ENCODE measurements at regions not wholly inside any gene's neighbourhood (a gene's known extent, or its start where the extent isn't known, plus 50 kb on each side); places are given as distances from the start of the nearest gene placed in this dataset.

- no peaks in the 10 kb centered on the region for H3K9me1 ChIP-seq (replicated peaks; ENCODE audit: control insufficient read depth, extremely low read depth, insufficient read depth, low read length)
- H3K9me3 ChIP-seq (replicated peaks; ENCODE audit: control insufficient read depth, insufficient read depth, low read length): no peaks in the 10 kb centered on the region
- H4K20me1 ChIP-seq (replicated peaks; ENCODE audit: control insufficient read depth, extremely low read depth, insufficient read depth, low read length): no peaks in the 10 kb centered on the region
- no peak overlapping the region for H3K4me2 ChIP-seq (ENCODE audit: insufficient read depth, low read length)
- POLR2A ChIA-PET: no interaction called here
- no peaks in the 10 kb centered on the region for H3K79me2 ChIP-seq (ENCODE audit: control insufficient read depth, insufficient read depth, low read length)
- DNase-seq (ENCODE audit: low read depth, low spot score) (peak; percentile 47), FAIRE-seq (no peak)
- no peaks in the 10 kb centered on the region for H3K4me1 ChIP-seq (ENCODE audit: control insufficient read depth, extremely low read depth, insufficient read depth, low read length)
- no peaks in the 10 kb centered on the region for H3K36me3 ChIP-seq (ENCODE audit: control insufficient read depth in 2 of 2, extremely low read depth in 1 of 2, insufficient read depth in 2 of 2, low read length in 2 of 2)
- no peak overlapping the region for H3K4me3 ChIP-seq (replicated peaks in 1 of 3; ENCODE audit: insufficient read depth in 1 of 3, low read depth in 1 of 3, low read length in 3 of 3)
- TF ChIP-seq, protein P1, sequence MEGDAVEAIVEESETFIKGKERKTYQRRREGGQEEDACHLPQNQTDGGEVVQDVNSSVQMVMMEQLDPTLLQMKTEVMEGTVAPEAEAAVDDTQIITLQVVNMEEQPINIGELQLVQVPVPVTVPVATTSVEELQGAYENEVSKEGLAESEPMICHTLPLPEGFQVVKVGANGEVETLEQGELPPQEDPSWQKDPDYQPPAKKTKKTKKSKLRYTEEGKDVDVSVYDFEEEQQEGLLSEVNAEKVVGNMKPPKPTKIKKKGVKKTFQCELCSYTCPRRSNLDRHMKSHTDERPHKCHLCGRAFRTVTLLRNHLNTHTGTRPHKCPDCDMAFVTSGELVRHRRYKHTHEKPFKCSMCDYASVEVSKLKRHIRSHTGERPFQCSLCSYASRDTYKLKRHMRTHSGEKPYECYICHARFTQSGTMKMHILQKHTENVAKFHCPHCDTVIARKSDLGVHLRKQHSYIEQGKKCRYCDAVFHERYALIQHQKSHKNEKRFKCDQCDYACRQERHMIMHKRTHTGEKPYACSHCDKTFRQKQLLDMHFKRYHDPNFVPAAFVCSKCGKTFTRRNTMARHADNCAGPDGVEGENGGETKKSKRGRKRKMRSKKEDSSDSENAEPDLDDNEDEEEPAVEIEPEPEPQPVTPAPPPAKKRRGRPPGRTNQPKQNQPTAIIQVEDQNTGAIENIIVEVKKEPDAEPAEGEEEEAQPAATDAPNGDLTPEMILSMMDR (IDR thresholded peaks at IDR 0.05; ENCODE audit: extremely low read depth in 1 of 2, insufficient read depth in 1 of 2, low read depth in 1 of 2, low read length in 2 of 2): peak in 1 of 2 donors; percentile 26
- TF ChIP-seq EZH2 (IDR thresholded peaks at IDR 0.05; ENCODE audit: borderline replicate concordance, low read depth, low read length, severe bottlenecking) (no peak), POLR2AphosphoS5 (IDR thresholded peaks at IDR 0.05; ENCODE audit: insufficient read depth, low read depth, low read length) (no peak), MYC (IDR thresholded peaks at IDR 0.05; ENCODE audit: low read depth, low read length) (no peak)
- intact Hi-C loops (cut with micrococcal nuclease): loop anchor here (1.0 kb wide), 1 partner anchor 121 kb away; no protein-coding TSS in a partner anchor
- H3K27ac ChIP-seq (ENCODE audit: insufficient read depth, low read depth, low read length): no peak overlapping the region
- H3K27me3 ChIP-seq (ENCODE audit: control insufficient read depth in 2 of 2, insufficient read depth in 2 of 2, low read length in 2 of 2): no peaks in the 10 kb centered on the region
- CTCF ChIA-PET: interaction anchor here (1.1 to 2.2 kb wide), 2 partner anchors 121 to 211 kb away, joined by 3 to 13 read pairs; no protein-coding TSS in a partner anchor
- no TSS peak for BruUV-seq (replicated peaks)
- dilution Hi-C loops (cut with MboI; ENCODE audit: extremely low pct_ligation_motif_present, low sequenced_read_pairs): no loop called here
- H2AFZ ChIP-seq (ENCODE audit: low read depth, low read length): no peak overlapping the region
- no peak overlapping the region for H3K9ac ChIP-seq (replicated peaks; ENCODE audit: extremely low read depth, insufficient read depth, low read length)
Measured at GRCh38 chr2:179340678-179341077, 76.0 kb upstream of the SESTD1 start.

DNA sequence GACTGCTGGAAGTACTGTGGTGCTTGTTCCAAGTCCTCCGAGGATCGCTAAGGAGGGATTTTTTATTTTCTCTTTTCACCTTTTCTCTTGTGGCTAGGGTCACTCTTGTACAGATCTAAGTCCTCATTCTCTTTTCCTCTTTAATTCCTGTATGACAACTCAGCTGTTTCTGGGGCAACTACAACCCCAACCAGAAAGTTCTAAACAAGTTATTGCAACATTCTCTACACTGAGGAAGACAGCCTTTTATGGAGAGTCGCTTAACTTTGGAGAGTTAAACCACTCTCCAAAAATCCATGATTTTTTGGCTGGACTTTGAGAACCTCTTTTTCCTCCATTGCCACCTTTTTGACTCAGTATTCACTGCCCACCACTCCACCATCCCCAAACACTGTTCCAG, 74.0 kb upstream of the SESTD1 start:
- Histone ChIP-seq H3K36me3 (ENCODE audit: control insufficient read depth in 2 of 2, extremely low read depth in 1 of 2, insufficient read depth in 2 of 2, low read length in 2 of 2) (no peaks in the 10 kb centered on the region), H3K79me2 (ENCODE audit: control insufficient read depth, insufficient read depth, low read length) (no peaks in the 10 kb centered on the region), H3K4me2 (ENCODE audit: insufficient read depth, low read length) (no peak overlapping the region), H3K9me3 (replicated peaks; ENCODE audit: control insufficient read depth, insufficient read depth, low read length) (no peaks in the 10 kb centered on the region), H3K27me3 (ENCODE audit: control insufficient read depth in 2 of 2, insufficient read depth in 2 of 2, low read length in 2 of 2) (peaks cover 0 to 11% of the 10 kb centered on the region in 2 experiments), H2AFZ (ENCODE audit: low read depth, low read length) (no peak overlapping the region), H3K27ac (ENCODE audit: insufficient read depth, low read depth, low read length) (no peak overlapping the region), H3K4me3 (replicated peaks in 1 of 3; ENCODE audit: insufficient read depth in 1 of 3, low read depth in 1 of 3, low read length in 3 of 3) (no peak overlapping the region), H3K9ac (replicated peaks; ENCODE audit: extremely low read depth, insufficient read depth, low read length) (no peak overlapping the region), H3K9me1 (replicated peaks; ENCODE audit: control insufficient read depth, extremely low read depth, insufficient read depth, low read length) (no peaks in the 10 kb centered on the region), H3K4me1 (ENCODE audit: control insufficient read depth, extremely low read depth, insufficient read depth, low read length) (no peaks in the 10 kb centered on the region), H4K20me1 (replicated peaks; ENCODE audit: control insufficient read depth, extremely low read depth, insufficient read depth, low read length) (no peaks in the 10 kb centered on the region)
- no peak for TF ChIP-seq FOS (IDR thresholded peaks at IDR 0.05; ENCODE audit: borderline replicate concordance, insufficient read depth, low read length)
- TF ChIP-seq, protein P2, sequence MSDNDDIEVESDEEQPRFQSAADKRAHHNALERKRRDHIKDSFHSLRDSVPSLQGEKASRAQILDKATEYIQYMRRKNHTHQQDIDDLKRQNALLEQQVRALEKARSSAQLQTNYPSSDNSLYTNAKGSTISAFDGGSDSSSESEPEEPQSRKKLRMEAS (IDR thresholded peaks at IDR 0.05; ENCODE audit: insufficient read depth, insufficient read length): no peak
- no peak for TF ChIP-seq MYC (IDR thresholded peaks at IDR 0.05; ENCODE audit: low read depth, low read length)
- TF ChIP-seq EZH2 (IDR thresholded peaks at IDR 0.05; ENCODE audit: borderline replicate concordance, low read depth, low read length, severe bottlenecking): no peak
- no peak for TF ChIP-seq GATA2 (IDR thresholded peaks at IDR 0.05; ENCODE audit: insufficient read depth, insufficient read length, low read depth, low read length)
- TF ChIP-seq, protein P1 (IDR thresholded peaks at IDR 0.05; ENCODE audit: extremely low read depth in 1 of 2, insufficient read depth in 1 of 2, low read depth in 1 of 2, low read length in 2 of 2): no peak
- no peak for TF ChIP-seq JUN (IDR thresholded peaks at IDR 0.05; ENCODE audit: borderline replicate concordance, insufficient read depth, insufficient read length, low read depth)
- no peak for TF ChIP-seq POLR2AphosphoS5 (IDR thresholded peaks at IDR 0.05; ENCODE audit: insufficient read depth, low read depth, low read length)
- no peak for TF ChIP-seq POLR2A (IDR thresholded peaks at IDR 0.05; ENCODE audit: low read depth, low read length)
- dilution Hi-C loops (cut with MboI; ENCODE audit: extremely low pct_ligation_motif_present, low sequenced_read_pairs) (no loop called here), intact Hi-C loops (cut with micrococcal nuclease) (no loop called here)
- DNase-seq (ENCODE audit: low read depth, low spot score): no peak
- ChIA-PET CTCF (no interaction called here), POLR2A (no interaction called here)
- BruUV-seq (replicated peaks): no TSS peak
- no peak for FAIRE-seq
